GM12891 (cell line): ENCODE measurements at regions not wholly inside any gene's neighbourhood (a gene's known extent, or its start where the extent isn't known, plus 50 kb on each side); places are given as distances from the start of the nearest gene placed in this dataset.

ENCODE experiments used
- PAX5 ChIP-seq: IDR thresholded peaks from 2 replicates; pipeline ENCODE4 v1.6.1; 2011; ENCODE audit warnings: low read length, moderate library complexity, mild to moderate bottlenecking; ENCODE audit not compliant: insufficient read depth, severe bottlenecking
- POLR2A ChIP-seq: IDR thresholded peaks from 2 replicates; pipeline ENCODE4 v1.6.1; 2011; ENCODE audit warnings: low read depth, low read length, control low read depth
- POLR2AphosphoS5 ChIP-seq: IDR thresholded peaks from 2 replicates; pipeline ENCODE4 v1.6.1; 2011; ENCODE audit warnings: low read depth, low read length, control low read depth
- POU2F2 ChIP-seq: IDR thresholded peaks from 2 replicates; pipeline ENCODE4 v1.6.1; 2011; ENCODE audit warnings: low read depth, mild to moderate bottlenecking, control low read depth, low read length, moderate library complexity

- TF ChIP-seq POLR2A: no peak
- TF ChIP-seq POLR2AphosphoS5: no peak
- no peak for TF ChIP-seq POU2F2
- TF ChIP-seq PAX5: no peak
Observed at GRCh38 chr6:84836366-84836765, 72.0 kb upstream of the TBX18 start.
